A549 (cell line): ENCODE measurements at regions not wholly inside any gene's neighbourhood (a gene's known extent, or its start where the extent isn't known, plus 50 kb on each side); places are given as distances from the start of the nearest gene placed in this dataset.

ENCODE experiments used
- ATAC-seq, 2 experiments: fragments of 200-7000 bp in 1 of 2; fragments of >200 bp in 1 of 2; cut with Nextera tagmentation in 1 of 2; cut with Tn5 transposase in 1 of 2; 3 replicates each; pipeline versions ENCODE4 v1.8.0 to v1.9.1; 2018 to 2020; ENCODE audit warnings: mild to moderate bottlenecking in 1 of 2, moderate library complexity in 1 of 2
- CTCF ChIA-PET: fragments of 300-600 bp; sonication (Branson Sonifier 250); formaldehyde crosslinking; extraction: SDS; loops from one replicate; lab custom pipeline; 2021; ENCODE audit warnings: antibody characterized with exemption, inconsistent platforms; lab: Yijun Ruan, JAX
- POLR2A ChIA-PET: fragments of 350-600 bp; formaldehyde crosslinking; extraction: SDS; loops from one replicate; lab custom pipeline; 2021; ENCODE audit warnings: antibody characterized with exemption, inconsistent platforms; lab: Yijun Ruan, JAX
- DNase-seq, 2 experiments: peaks; one replicate each; pipeline versions ENCODE4 v3.0.0 to v3.0.0-alpha.2; 2011 to 2016; ENCODE audit warnings: low read depth in 1 of 2, low spot score in 1 of 2
- FAIRE-seq: peaks from 2 replicates; lab custom pipeline; 2011; peaks lifted over from hg19 to GRCh38; lab: Jason Lieb, UNC
- H3K27ac ChIP-seq, 2 experiments: fragments of >200 bp; sonication (Bioruptor Twin); formaldehyde crosslinking; 3 replicates each; pipeline ENCODE4 v1.5.1; 2016 to 2017
- H3K4me1 ChIP-seq: fragments of >200 bp; sonication (Bioruptor Twin); formaldehyde crosslinking; 3 replicates; pipeline ENCODE4 v1.6.1; 2016
- H3K4me2 ChIP-seq: fragments of >200 bp; sonication (Bioruptor Twin); formaldehyde crosslinking; 3 replicates; pipeline ENCODE4 v1.6.1; 2016
- H3K4me3 ChIP-seq: fragments of >200 bp; sonication (Bioruptor Twin); formaldehyde crosslinking; 3 replicates; pipeline ENCODE4 v1.5.1; 2016
- H3K9me3 ChIP-seq: fragments of >200 bp; sonication (Bioruptor Twin); formaldehyde crosslinking; 3 replicates; pipeline ENCODE4 v1.6.1; 2016
- CBX8 ChIP-seq: fragments of 200-600 bp; sonication (generic); IDR thresholded peaks from 2 replicates; pipeline ENCODE4 v1.6.1; 2016
- HOXA7 ChIP-seq: fragments of 250-450 bp; sonication (Bioruptor Pico); IDR thresholded peaks from 2 replicates; pipeline ENCODE4 v1.5.0; 2020; ENCODE audit warnings: mild to moderate bottlenecking, moderate library complexity
- JUNB ChIP-seq: fragments of >200 bp; sonication (Bioruptor Twin); formaldehyde crosslinking; IDR thresholded peaks from 2 replicates; pipeline ENCODE4 v1.6.1; 2016
- MAFK ChIP-seq: fragments of 450-650 bp; IDR thresholded peaks from 2 replicates; pipeline ENCODE4 v1.6.1; 2014; ENCODE audit not compliant: partially characterized antibody
- NFE2L2 ChIP-seq: fragments of 150-350 bp; conservative IDR thresholded peaks from 2 replicates; pipeline ENCODE4 v1.6.1; 2014; ENCODE audit warnings: low read length
- PHF8 ChIP-seq: fragments of 200-600 bp; sonication (generic); IDR thresholded peaks from 2 replicates; pipeline ENCODE4 v1.6.1; 2016; ENCODE audit warnings: low read depth, mild to moderate bottlenecking, antibody characterized with exemption, moderate library complexity, borderline replicate concordance
- POLR2A ChIP-seq: IDR thresholded peaks from 2 replicates; pipeline ENCODE4 v1.6.1; 2012; ENCODE audit warnings: mild to moderate bottlenecking, low read length
- RARB ChIP-seq: fragments of 250-450 bp; sonication (Bioruptor Pico); IDR thresholded peaks from 2 replicates; pipeline ENCODE4 v1.8.0; 2021; ENCODE audit warnings: mild to moderate bottlenecking, moderate library complexity
- RCOR1 ChIP-seq: fragments of 150-350 bp; IDR thresholded peaks from 2 replicates; pipeline ENCODE4 v1.6.1; 2014; ENCODE audit warnings: antibody characterized with exemption, low read length, low read depth
- RFX5 ChIP-seq: fragments of 450-650 bp; IDR thresholded peaks from 2 replicates; pipeline ENCODE4 v1.7.1; 2014; ENCODE audit warnings: antibody characterized with exemption, mild to moderate bottlenecking, moderate library complexity
- ZC3H11A ChIP-seq: fragments of 450-650 bp; IDR thresholded peaks from 2 replicates; pipeline ENCODE4 v1.6.1; 2014; ENCODE audit warnings: antibody characterized with exemption, mild to moderate bottlenecking
- ZNF302 ChIP-seq: fragments of 250-450 bp; sonication (Bioruptor Pico); IDR thresholded peaks from 2 replicates; pipeline ENCODE4 v1.9.0; 2021; ENCODE audit warnings: inconsistent platforms, mild to moderate bottlenecking, moderate library complexity
- WGBS: methylation state at CpG from one replicate; pipeline ENCODE4 v1.1.6; 2017; ENCODE audit errors: missing lambda C conversion rate; 5-methylcytosine and 5-hydroxymethylcytosine counted together
- TF ChIP-seq, protein P1 (sequence below): fragments of 250-450 bp; sonication (Bioruptor Pico); IDR thresholded peaks from 2 replicates; pipeline ENCODE4 v1.5.0; 2021; ENCODE audit warnings: mild to moderate bottlenecking, moderate library complexity, borderline replicate concordance
- TF ChIP-seq, protein P2 (sequence below): fragments of 450-650 bp; IDR thresholded peaks from 2 replicates; pipeline ENCODE4 v1.6.1; 2014; ENCODE audit warnings: antibody characterized with exemption
- TF ChIP-seq, protein P3 (sequence below): IDR thresholded peaks from 2 replicates; pipeline ENCODE4 v1.6.1; 2012
- TF ChIP-seq, protein P4 (sequence below): fragments of 250-450 bp; sonication (Bioruptor Pico); IDR thresholded peaks from 2 replicates; pipeline ENCODE4 v1.5.0; 2020; ENCODE audit warnings: low read depth, mild to moderate bottlenecking, moderate library complexity
- TF ChIP-seq, protein P5 (sequence below): fragments of 200-600 bp; sonication (generic); IDR thresholded peaks from 2 replicates; pipeline ENCODE4 v1.6.1; 2016; ENCODE audit warnings: antibody characterized with exemption, mild to moderate bottlenecking, moderate library complexity
- TF ChIP-seq, protein P6 (sequence below): IDR thresholded peaks from 2 replicates; pipeline ENCODE4 v1.6.1; 2012

DNA sequence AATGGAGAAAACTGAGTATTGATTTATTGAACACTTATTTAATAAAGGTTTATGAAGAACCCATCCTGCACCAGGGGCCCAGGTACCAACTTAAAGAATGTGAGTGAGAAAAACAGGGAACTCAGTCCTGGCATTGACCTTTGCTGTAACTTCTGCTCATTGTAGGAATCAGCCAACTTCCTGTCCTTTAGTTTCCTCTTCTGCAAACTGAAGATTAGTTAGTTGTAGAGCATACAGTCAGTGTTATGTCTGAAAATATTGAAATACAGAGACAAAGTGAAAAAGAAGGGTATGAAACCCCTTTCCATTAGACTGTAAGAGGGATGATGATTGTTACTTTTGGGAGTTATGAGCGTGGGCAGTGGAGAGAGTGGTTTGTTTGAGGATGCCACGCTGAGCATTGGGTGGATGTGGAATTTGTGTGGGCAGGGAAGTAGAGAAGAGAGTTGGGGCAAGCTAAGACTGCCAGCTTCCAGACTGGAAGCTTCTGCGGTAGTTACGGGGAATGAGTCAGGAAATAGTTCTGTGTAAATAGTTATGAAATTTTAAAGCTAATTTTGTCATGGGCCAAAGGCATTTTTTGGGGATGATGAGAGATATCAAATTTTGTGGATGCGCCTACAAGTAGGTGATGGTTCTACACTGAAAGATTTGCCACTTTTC is 89.2 kb downstream of the GPR88 start (continued):
- TF ChIP-seq, protein P1, sequence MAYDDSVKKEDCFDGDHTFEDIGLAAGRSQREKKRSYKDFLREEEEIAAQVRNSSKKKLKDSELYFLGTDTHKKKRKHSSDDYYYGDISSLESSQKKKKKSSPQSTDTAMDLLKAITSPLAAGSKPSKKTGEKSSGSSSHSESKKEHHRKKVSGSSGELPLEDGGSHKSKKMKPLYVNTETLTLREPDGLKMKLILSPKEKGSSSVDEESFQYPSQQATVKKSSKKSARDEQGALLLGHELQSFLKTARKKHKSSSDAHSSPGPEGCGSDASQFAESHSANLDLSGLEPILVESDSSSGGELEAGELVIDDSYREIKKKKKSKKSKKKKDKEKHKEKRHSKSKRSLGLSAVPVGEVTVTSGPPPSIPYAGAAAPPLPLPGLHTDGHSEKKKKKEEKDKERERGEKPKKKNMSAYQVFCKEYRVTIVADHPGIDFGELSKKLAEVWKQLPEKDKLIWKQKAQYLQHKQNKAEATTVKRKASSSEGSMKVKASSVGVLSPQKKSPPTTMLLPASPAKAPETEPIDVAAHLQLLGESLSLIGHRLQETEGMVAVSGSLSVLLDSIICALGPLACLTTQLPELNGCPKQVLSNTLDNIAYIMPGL (CRISPR knock-in tag): no peak

DNA sequence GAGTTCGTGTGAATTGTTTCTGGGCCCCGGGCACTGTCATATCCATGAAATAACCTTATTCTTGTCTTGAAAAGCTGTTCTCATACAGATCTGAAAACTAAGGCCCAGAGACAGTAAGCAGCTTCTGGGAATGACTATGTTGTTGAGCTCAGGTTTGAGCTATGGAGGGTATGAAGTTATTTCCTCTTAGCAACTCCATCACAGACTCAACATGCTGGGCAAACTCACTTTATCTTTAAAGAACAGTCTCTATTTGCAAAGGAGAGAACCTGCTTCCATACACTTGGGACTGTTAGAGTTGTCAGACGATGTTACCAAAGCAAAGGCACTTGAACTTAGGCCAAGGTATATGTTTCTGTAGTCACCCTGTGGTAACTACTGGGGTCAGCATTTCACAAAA is 90.0 kb downstream of the GPR88 start:
- H3K27ac ChIP-seq: peak overlapping the region in 1 of 2 experiments; percentile 90; a peak in 3 of 6 replicates
- ChIA-PET CTCF (interaction anchor here (1.1 to 1.4 kb wide), 2 partner anchors 12 to 21 kb away, joined by 3 read pairs; no protein-coding TSS in a partner anchor), POLR2A (no interaction called here)
- H3K4me3 ChIP-seq: no peak overlapping the region
- DNase-seq (no peak), ATAC-seq (no peak), FAIRE-seq (no peak)
- WGBS: 77% methylated on average over 3 of the region's 3 CpGs
- no peak for TF ChIP-seq RARB (CRISPR knock-in tag)
- TF ChIP-seq, protein P2, sequence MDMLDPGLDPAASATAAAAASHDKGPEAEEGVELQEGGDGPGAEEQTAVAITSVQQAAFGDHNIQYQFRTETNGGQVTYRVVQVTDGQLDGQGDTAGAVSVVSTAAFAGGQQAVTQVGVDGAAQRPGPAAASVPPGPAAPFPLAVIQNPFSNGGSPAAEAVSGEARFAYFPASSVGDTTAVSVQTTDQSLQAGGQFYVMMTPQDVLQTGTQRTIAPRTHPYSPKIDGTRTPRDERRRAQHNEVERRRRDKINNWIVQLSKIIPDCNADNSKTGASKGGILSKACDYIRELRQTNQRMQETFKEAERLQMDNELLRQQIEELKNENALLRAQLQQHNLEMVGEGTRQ: no peak
- TF ChIP-seq, protein P3, sequence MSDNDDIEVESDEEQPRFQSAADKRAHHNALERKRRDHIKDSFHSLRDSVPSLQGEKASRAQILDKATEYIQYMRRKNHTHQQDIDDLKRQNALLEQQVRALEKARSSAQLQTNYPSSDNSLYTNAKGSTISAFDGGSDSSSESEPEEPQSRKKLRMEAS: no peak
- TF ChIP-seq ZC3H11A: no peak
- no peak for TF ChIP-seq JUNB
- H3K4me1 ChIP-seq: peaks cover 44% of the 10 kb centered on the region
- H3K4me2 ChIP-seq: no peak overlapping the region
- no peaks in the 10 kb centered on the region; the same call in 2 of the 3 replicates for H3K9me3 ChIP-seq

DNA sequence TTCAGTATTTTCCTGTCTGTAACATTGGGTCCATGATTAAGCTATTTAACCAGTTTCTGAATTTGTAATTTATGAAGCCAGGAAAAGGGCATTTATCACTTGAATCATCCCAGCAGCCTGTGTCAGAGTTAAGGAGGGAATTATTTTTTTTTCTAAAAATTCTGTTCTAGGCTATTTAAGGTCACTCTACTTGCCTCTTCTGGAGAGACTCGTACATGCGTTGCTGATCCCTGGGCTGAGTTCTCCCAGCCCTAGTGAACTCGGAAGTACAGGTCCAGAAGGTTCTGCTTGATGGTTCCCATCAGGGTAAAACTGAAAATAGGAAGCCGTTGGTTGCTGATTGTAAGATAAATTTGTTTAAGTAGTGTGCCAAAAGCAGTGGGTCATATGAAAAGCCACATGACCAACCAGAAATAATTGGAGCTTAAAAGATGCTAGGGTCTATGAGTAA is 90.7 kb downstream of the GPR88 start:
- ATAC-seq: no peak
- FAIRE-seq: no peak
- H3K27ac ChIP-seq: peak overlapping the region in 1 of 2 experiments; percentile 90; a peak in 2 of 6 replicates
- no peak for DNase-seq
- H3K4me1 ChIP-seq: peaks cover 39% of the 10 kb centered on the region
- H3K4me3 ChIP-seq: no peak overlapping the region
- ChIA-PET POLR2A (no interaction called here), CTCF (no interaction called here)
- no peak overlapping the region for H3K4me2 ChIP-seq
- H3K9me3 ChIP-seq: no peaks in the 10 kb centered on the region; the same call in 2 of the 3 replicates
- TF ChIP-seq NFE2L2 (no peak), ZNF302 (CRISPR knock-in tag) (no peak), MAFK (no peak), RARB (CRISPR knock-in tag) (no peak), HOXA7 (CRISPR knock-in tag) (no peak), POLR2A (no peak), RFX5 (no peak), CBX8 (no peak), PHF8 (no peak), RCOR1 (no peak)
- TF ChIP-seq, protein P4, sequence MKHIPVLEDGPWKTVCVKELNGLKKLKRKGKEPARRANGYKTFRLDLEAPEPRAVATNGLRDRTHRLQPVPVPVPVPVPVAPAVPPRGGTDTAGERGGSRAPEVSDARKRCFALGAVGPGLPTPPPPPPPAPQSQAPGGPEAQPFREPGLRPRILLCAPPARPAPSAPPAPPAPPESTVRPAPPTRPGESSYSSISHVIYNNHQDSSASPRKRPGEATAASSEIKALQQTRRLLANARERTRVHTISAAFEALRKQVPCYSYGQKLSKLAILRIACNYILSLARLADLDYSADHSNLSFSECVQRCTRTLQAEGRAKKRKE (CRISPR knock-in tag): no peak
- TF ChIP-seq, protein P5, sequence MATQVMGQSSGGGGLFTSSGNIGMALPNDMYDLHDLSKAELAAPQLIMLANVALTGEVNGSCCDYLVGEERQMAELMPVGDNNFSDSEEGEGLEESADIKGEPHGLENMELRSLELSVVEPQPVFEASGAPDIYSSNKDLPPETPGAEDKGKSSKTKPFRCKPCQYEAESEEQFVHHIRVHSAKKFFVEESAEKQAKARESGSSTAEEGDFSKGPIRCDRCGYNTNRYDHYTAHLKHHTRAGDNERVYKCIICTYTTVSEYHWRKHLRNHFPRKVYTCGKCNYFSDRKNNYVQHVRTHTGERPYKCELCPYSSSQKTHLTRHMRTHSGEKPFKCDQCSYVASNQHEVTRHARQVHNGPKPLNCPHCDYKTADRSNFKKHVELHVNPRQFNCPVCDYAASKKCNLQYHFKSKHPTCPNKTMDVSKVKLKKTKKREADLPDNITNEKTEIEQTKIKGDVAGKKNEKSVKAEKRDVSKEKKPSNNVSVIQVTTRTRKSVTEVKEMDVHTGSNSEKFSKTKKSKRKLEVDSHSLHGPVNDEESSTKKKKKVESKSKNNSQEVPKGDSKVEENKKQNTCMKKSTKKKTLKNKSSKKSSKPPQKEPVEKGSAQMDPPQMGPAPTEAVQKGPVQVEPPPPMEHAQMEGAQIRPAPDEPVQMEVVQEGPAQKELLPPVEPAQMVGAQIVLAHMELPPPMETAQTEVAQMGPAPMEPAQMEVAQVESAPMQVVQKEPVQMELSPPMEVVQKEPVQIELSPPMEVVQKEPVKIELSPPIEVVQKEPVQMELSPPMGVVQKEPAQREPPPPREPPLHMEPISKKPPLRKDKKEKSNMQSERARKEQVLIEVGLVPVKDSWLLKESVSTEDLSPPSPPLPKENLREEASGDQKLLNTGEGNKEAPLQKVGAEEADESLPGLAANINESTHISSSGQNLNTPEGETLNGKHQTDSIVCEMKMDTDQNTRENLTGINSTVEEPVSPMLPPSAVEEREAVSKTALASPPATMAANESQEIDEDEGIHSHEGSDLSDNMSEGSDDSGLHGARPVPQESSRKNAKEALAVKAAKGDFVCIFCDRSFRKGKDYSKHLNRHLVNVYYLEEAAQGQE: no peak
- TF ChIP-seq, protein P6, sequence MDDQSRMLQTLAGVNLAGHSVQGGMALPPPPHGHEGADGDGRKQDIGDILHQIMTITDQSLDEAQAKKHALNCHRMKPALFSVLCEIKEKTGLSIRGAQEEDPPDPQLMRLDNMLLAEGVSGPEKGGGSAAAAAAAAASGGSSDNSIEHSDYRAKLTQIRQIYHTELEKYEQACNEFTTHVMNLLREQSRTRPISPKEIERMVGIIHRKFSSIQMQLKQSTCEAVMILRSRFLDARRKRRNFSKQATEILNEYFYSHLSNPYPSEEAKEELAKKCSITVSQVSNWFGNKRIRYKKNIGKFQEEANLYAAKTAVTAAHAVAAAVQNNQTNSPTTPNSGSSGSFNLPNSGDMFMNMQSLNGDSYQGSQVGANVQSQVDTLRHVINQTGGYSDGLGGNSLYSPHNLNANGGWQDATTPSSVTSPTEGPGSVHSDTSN: no peak
- WGBS: 67% methylated on average over 4 of the region's 4 CpGs
